GM06990 (cell line): ENCODE measurements at regions not wholly inside any gene's neighbourhood (a gene's known extent, or its start where the extent isn't known, plus 50 kb on each side); places are given as distances from the start of the nearest gene placed in this dataset.

Source experiments
- DNase-seq: peaks from one replicate; pipeline ENCODE4 v3.0.0-alpha.2; 2011; ENCODE audit not compliant: insufficient read length; ENCODE audit errors: extremely low read depth
- H3K27me3 ChIP-seq: replicated peaks from 2 replicates; pipeline ENCODE4 v1.6.0; 2011; ENCODE audit warnings: low read length; ENCODE audit not compliant: control insufficient read depth, insufficient read depth
- H3K36me3 ChIP-seq: 2 replicates; pipeline ENCODE4 v1.5.1; 2011; ENCODE audit warnings: low read length; ENCODE audit not compliant: control insufficient read depth, insufficient read depth
- H3K4me3 ChIP-seq: replicated peaks from 2 replicates; pipeline ENCODE4 v1.5.1; 2011; ENCODE audit warnings: low read depth, mild to moderate bottlenecking, control low read depth, low read length
- TF ChIP-seq, protein P1 (sequence below): IDR thresholded peaks from 2 replicates; pipeline ENCODE4 v1.5.1; 2011; ENCODE audit warnings: low read length, control low read depth, mild to moderate bottlenecking, inconsistent platforms; ENCODE audit not compliant: insufficient read depth, poor library complexity, severe bottlenecking

DNA sequence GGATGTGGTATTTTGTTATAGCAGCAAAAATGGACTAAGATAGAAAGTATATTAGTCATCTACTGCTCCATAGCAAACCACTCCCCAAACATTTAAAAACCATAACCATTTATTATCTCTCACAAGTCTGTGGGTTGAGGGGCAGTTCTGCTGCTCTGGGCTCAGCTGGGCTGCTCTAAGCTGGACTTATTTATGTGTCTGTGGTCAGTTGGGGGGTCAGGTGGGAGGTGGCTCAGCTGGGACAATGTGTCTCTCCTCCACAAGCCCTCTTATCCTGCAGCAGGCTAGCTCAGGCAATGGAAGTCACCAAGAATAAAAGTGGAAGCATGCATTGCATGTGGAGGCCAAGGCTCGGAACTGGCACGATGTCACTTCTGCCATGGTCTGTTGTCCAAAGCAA, 226.1 kb upstream of the N4BP1 start:
- TF ChIP-seq, protein P1, sequence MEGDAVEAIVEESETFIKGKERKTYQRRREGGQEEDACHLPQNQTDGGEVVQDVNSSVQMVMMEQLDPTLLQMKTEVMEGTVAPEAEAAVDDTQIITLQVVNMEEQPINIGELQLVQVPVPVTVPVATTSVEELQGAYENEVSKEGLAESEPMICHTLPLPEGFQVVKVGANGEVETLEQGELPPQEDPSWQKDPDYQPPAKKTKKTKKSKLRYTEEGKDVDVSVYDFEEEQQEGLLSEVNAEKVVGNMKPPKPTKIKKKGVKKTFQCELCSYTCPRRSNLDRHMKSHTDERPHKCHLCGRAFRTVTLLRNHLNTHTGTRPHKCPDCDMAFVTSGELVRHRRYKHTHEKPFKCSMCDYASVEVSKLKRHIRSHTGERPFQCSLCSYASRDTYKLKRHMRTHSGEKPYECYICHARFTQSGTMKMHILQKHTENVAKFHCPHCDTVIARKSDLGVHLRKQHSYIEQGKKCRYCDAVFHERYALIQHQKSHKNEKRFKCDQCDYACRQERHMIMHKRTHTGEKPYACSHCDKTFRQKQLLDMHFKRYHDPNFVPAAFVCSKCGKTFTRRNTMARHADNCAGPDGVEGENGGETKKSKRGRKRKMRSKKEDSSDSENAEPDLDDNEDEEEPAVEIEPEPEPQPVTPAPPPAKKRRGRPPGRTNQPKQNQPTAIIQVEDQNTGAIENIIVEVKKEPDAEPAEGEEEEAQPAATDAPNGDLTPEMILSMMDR, result no peak
- Histone ChIP-seq H3K36me3 (no peaks in the 10 kb centered on the region), H3K4me3 (no peak overlapping the region), H3K27me3 (no peaks in the 10 kb centered on the region; the same call in 1 of the 2 replicates)
- no peak for DNase-seq

DNA sequence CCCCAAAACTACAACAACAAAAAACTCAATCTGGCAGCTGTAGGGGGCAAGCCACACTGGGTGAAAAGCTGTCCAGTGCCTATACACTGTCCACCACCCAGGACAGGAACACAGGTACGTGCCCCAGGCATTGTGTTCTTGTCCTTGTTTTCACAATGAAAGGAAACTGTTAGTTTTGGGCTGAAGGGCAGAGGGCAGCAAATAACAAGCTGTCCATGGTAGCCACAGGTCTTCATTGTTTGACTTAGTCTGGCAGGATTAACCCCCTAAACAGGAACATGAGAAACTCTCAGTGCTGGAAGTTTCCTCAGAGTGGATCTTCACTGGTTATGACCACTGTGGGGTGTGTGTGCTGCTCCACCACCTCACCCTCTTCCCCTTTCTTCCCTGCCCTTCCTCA, 224.6 kb upstream of the N4BP1 start:
- Histone ChIP-seq H3K36me3 (no peaks in the 10 kb centered on the region), H3K4me3 (no peak overlapping the region), H3K27me3 (no peaks in the 10 kb centered on the region)
- no peak for DNase-seq
- TF ChIP-seq, protein P1, result no peak

DNA sequence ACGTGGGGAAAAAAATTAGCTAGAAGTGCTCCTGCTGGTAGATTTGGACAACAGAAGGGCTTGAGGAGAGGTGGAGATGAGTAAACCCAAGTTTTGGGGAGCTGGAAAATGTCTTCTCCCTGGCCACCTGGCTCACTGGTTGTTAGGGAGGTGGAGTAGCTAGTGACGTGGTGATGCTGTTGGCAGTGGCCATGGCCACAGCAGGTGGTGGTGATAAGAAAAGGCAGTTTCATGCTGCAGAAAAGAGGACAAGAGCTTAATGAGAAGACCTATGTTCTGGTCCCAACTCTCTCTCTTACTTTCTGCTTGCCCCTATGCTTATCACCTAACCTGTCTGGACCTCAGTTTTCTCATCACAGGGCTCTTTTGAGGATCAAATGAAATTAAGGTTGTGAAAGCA, 223.5 kb upstream of the N4BP1 start:
- Histone ChIP-seq H3K27me3 (no peaks in the 10 kb centered on the region), H3K4me3 (no peak overlapping the region), H3K36me3 (no peaks in the 10 kb centered on the region)
- TF ChIP-seq, protein P1, result no peak
- DNase-seq, result no peak

DNA sequence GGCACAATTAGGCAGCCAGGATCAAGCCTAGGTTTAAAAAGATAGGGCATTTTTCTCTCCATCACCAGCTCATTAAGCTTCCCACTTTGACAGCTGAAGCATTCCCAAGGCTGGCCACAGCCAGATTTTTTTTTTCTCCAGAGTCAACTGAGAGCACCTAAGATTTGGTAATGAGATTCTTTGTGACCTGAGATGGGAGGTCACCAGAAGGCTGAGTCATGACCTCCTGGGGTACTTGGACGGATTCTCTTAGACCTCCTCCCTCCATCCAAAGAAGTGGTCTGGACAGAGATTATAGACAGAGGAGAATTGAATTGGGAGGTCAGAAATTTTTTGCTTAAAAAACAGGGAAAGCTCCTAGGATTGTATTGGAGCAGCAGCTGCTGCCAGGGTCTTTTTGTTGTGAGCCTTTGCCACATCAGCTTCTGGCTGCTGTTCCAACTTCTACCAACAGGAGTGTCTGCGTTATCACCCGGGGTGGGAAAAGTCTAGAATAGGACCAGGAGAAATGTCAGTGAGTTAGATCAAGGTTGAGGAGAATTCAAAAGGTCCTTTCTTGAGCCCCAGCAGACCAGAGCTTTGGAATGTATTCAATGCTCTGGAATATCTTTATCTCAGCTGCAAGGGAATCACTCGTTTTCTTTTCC, 221.2 kb upstream of the N4BP1 start:
- Histone ChIP-seq H3K27me3 (no peaks in the 10 kb centered on the region), H3K36me3 (no peaks in the 10 kb centered on the region), H3K4me3 (no peak overlapping the region)
- no peak for DNase-seq
- TF ChIP-seq, protein P1, result peak; percentile 34

DNA sequence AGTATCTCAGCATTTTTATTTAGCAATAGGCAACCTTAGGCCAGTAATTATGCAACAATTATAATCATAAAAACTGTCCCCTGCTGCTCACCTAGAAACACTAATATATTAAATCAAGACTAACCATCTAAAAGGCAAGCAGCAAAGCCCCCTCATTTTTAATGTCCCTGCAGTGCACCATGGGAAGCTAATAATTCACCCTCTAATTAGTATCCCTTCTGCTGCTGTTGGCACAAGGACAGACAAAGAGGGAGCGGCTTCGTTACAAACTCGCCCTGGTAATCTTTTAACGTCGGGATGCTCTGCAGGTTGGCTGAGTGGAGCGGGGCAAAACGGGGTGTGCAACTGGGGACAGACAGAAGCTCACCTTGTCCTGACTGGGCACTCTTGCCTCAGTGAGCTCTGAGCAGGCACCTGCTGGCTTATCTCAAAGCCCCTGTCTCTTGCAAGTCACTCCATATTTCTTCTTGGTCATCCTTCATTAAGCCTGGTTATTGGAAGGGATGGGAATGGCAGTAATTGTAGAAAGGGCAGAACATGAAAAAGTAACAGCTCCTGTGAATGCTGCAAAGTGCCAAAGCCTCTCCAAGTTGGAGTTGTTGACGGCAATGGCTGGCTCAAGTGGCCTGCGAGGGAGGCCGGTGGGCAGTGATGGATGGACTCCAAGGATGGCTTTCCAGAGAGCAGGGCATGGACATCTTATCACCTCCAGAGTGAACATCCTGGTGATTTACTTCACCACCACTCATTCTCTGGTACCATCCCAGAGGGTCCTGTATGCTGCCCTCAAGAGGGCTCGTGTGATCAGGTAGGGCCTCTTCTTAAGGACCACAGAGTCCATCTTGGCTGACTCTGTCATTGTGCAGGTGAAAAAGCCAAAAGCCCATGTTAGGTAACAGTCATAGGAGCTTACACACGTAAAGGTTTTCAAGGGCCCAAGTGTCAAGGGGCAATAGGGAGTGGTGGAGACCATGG, 219.6 kb upstream of the N4BP1 start:
- no peak overlapping the region for H3K4me3 ChIP-seq
- H3K36me3 ChIP-seq, result no peaks in the 10 kb centered on the region
- TF ChIP-seq, protein P1, result no peak
- H3K27me3 ChIP-seq, result peaks cover 1% of the 10 kb centered on the region; the same call in 1 of the 2 replicates
- no peak for DNase-seq
